ENCODE measurements at regions not wholly inside any gene's neighbourhood (a gene's known extent, or its start where the extent isn't known, plus 50 kb on each side); places are given as distances from the start of the nearest gene placed in this dataset.

GRCh38 chr11:134660416-134660815, 248.4 kb upstream of the B3GAT1 start:
- H3K9me2 ChIP-seq (ENCODE audit: insufficient read depth): no peaks in the 10 kb centered on the region
- no peak overlapping the region for H3K4me3 ChIP-seq (replicated peaks in 1 of 2; ENCODE audit: low read depth in 1 of 2, low read length in 2 of 2)
- H3K9ac ChIP-seq (ENCODE audit: low read length): no peak overlapping the region
- H3K4me1 ChIP-seq (ENCODE audit: control insufficient read depth in 1 of 2, insufficient read depth in 2 of 2, low read length in 2 of 2): peaks cover 13 to 15% of the 10 kb centered on the region in 2 experiments; a peak in 3 of 4 replicates
- intact Hi-C loops (cut with micrococcal nuclease): no loop called here
- H3K27me3 ChIP-seq (ENCODE audit: insufficient read depth, low read length): peaks cover 19% of the 10 kb centered on the region; the same call in 1 of the 2 replicates
- ATAC-seq (no peak), DNase-seq (ENCODE audit: low read depth, low spot score) (no peak)
- no peaks in the 10 kb centered on the region for H3K9me3 ChIP-seq (ENCODE audit: control insufficient read depth in 1 of 2, insufficient read depth in 1 of 2, low read depth in 1 of 2, low read length in 2 of 2)
- H3K27ac ChIP-seq (ENCODE audit: low read depth, low read length): no peak overlapping the region
- POLR2A ChIA-PET: no interaction called here
- BruUV-seq (replicated peaks): no TSS peak
- CTCF ChIA-PET: no interaction called here
- H3K4me2 ChIP-seq (ENCODE audit: low read length): no peak overlapping the region
- TF ChIP-seq REST (IDR thresholded peaks at IDR 0.05; ENCODE audit: low read depth) (no peak), EGR1 (IDR thresholded peaks at IDR 0.05; ENCODE audit: low read depth) (no peak)
- H2AFZ ChIP-seq (ENCODE audit: low read depth, low read length, poor library complexity, severe bottlenecking): no peak overlapping the region
- RAD21 ChIA-PET (ENCODE audit: low non-redundant PET in 1 of 2, low total read pairs in 2 of 2, uncharacterized antibody in 2 of 2, unreplicated experiment in 2 of 2): no interaction called here
- no peaks in the 10 kb centered on the region for H3K79me2 ChIP-seq (ENCODE audit: insufficient read depth, low read length)
- H3K36me3 ChIP-seq (ENCODE audit: control insufficient read depth in 1 of 2, insufficient read depth in 2 of 2, low read length in 2 of 2): no peaks in the 10 kb centered on the region
- H4K20me1 ChIP-seq (ENCODE audit: insufficient read depth): no peaks in the 10 kb centered on the region

GRCh38 chr11:134659882-134660281, 247.8 kb upstream of the B3GAT1 start:
- TF ChIP-seq CBX3 (IDR thresholded peaks at IDR 0.05; ENCODE audit: low read depth) (no peak), POLR2AphosphoS5 (IDR thresholded peaks at IDR 0.05; ENCODE audit: low read depth, low read length) (no peak), JUND (IDR thresholded peaks at IDR 0.05) (no peak), ATF3 (IDR thresholded peaks at IDR 0.05) (no peak), RAD21 (IDR thresholded peaks at IDR 0.05; ENCODE audit: low read depth) (no peak), SRF (IDR thresholded peaks at IDR 0.05; ENCODE audit: low read depth) (no peak), ZBTB33 (IDR thresholded peaks at IDR 0.05; ENCODE audit: extremely low read depth, insufficient replicate concordance, low read length) (no peak), FOSL1 (IDR thresholded peaks at IDR 0.05; ENCODE audit: low read depth) (no peak)
- Histone ChIP-seq H3K9ac (ENCODE audit: low read length) (no peak overlapping the region), H3K27ac (ENCODE audit: low read depth, low read length) (no peak overlapping the region), H3K36me3 (ENCODE audit: control insufficient read depth in 1 of 2, insufficient read depth in 2 of 2, low read length in 2 of 2) (no peaks in the 10 kb centered on the region), H2AFZ (ENCODE audit: low read depth, low read length, poor library complexity, severe bottlenecking) (no peak overlapping the region), H3K79me2 (ENCODE audit: insufficient read depth, low read length) (no peaks in the 10 kb centered on the region), H3K4me3 (replicated peaks in 1 of 2; ENCODE audit: low read depth in 1 of 2, low read length in 2 of 2) (no peak overlapping the region), H3K9me3 (ENCODE audit: control insufficient read depth in 1 of 2, insufficient read depth in 1 of 2, low read depth in 1 of 2, low read length in 2 of 2) (no peaks in the 10 kb centered on the region), H3K4me1 (ENCODE audit: control insufficient read depth in 1 of 2, insufficient read depth in 2 of 2, low read length in 2 of 2) (peaks cover 13 to 15% of the 10 kb centered on the region in 2 experiments; a peak in 3 of 4 replicates), H3K4me2 (ENCODE audit: low read length) (no peak overlapping the region), H3K27me3 (ENCODE audit: insufficient read depth, low read length) (peaks cover 19% of the 10 kb centered on the region; the same call in 1 of the 2 replicates), H3K9me2 (ENCODE audit: insufficient read depth) (no peaks in the 10 kb centered on the region), H4K20me1 (ENCODE audit: insufficient read depth) (no peaks in the 10 kb centered on the region)
- no TSS peak for BruUV-seq (replicated peaks)
- ChIA-PET POLR2A (no interaction called here), CTCF (no interaction called here), RAD21 (ENCODE audit: low non-redundant PET in 1 of 2, low total read pairs in 2 of 2, uncharacterized antibody in 2 of 2, unreplicated experiment in 2 of 2) (no interaction called here)
- ATAC-seq (no peak), DNase-seq (ENCODE audit: low read depth, low spot score) (no peak)
- intact Hi-C loops (cut with micrococcal nuclease): loop anchor here (10.0 kb wide), 1 partner anchor 325 kb away; the partner anchor contains the start of gene GLB1L2

Data from HCT116 (cell line).